Transverse colon (tissue), 4 donors: ENCODE measurements at regions not wholly inside any gene's neighbourhood (a gene's known extent, or its start where the extent isn't known, plus 50 kb on each side); places are given as distances from the start of the nearest gene placed in this dataset.

Experiments used
- CTCF ChIP-seq, 5 experiments: fragments of 200-600 bp in 3 of 5; fragments of 450-650 bp in 2 of 5; sonication (generic) in 3 of 5; IDR thresholded peaks; 1 replicate in 2 of 5; 2 replicates in 3 of 5; pipeline ENCODE4 v1.5.1; 2016 to 2017; ENCODE audit warnings: antibody characterized with exemption in 5 of 5, inconsistent platforms in 3 of 5, mild to moderate bottlenecking in 2 of 5, moderate library complexity in 1 of 5
- POLR2A ChIP-seq: fragments of 450-650 bp; IDR thresholded peaks from one replicate; pipeline ENCODE4 v1.6.1; 2016; ENCODE audit warnings: antibody characterized with exemption, mild to moderate bottlenecking, moderate library complexity
- POLR2AphosphoS5 ChIP-seq, 3 donors: sonication (generic); formaldehyde crosslinking; IDR thresholded peaks; one replicate each; pipeline ENCODE4 v1.6.1; 2016; ENCODE audit warnings: antibody characterized with exemption in 3 of 3

DNA sequence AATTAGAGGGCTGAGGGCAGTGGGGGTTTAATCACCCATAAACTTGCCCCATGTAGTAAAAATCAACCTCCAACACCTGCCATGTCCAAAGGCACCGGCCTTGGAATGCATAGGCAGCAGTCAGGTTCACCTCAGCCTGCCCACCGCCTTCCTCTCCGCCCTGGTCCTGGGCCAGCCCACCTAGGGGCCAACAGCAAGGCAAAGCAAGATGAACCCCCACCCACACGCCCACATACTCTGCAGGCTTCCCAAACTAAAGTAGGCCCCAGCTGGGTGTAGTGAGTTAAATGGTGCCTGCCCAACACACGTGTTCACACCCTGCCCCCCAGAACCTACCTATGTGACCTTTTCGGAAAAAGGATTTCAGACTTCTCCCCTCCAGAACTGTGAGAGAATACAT lies 92.9 kb upstream of the RAI14 start:
- no peak for TF ChIP-seq CTCF (IDR thresholded peaks at IDR 0.05)
- TF ChIP-seq POLR2AphosphoS5 (IDR thresholded peaks at IDR 0.05), result no peak
- no peak for TF ChIP-seq POLR2A
